ENCODE measurements at regions not wholly inside any gene's neighbourhood (a gene's known extent, or its start where the extent isn't known, plus 50 kb on each side); places are given as distances from the start of the nearest gene placed in this dataset.

DNA sequence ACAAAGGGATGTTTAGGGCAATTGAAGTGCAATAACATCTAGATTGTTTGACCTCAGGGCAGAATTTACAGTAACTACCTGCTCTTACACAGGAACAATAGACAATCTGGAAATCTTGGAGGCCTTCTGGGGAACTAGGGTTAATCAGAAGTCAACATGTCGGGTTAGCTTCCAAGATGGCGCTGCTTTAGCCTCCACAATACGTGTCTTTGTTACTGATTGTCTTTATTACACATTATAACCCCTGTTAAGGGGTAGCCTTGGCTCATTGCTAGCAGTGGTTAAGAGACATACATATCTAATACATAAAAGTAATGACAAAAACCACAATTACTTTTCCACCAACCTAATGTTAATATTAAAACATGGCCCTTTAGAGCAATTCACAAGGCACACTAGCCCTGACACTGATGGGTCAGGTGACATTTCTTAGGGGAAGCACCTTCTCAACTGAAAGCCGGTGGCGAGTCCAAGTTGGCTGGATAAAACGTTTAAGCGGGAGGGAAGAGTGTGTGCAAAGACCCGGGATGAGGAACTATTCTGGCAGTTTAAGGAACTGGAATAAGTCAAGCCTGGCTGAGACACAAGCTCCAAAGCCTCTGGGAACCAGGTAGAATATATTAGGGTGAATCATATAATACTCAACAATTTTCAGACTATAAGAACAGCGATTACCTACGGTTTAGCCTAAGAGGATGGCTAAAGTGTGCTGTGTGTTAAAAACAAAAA lies 236.9 kb downstream of the BCAS1 start:
- in situ Hi-C loops (cut with MboI): loop anchor here (10.0 kb wide), 1 partner anchor 231 kb away; no protein-coding TSS in a partner anchor
- Histone ChIP-seq H3K4me3 (no peak overlapping the region), H3K27me3 (replicated peaks; ENCODE audit: insufficient read depth) (no peaks in the 10 kb centered on the region), H4K20me1 (ENCODE audit: insufficient read depth) (no peaks in the 10 kb centered on the region), H2AFZ (no peak overlapping the region), H3K79me2 (ENCODE audit: insufficient read depth) (no peaks in the 10 kb centered on the region), H3K36me3 (ENCODE audit: low read depth) (no peaks in the 10 kb centered on the region), H3K27ac (no peak overlapping the region), H3K9me3 (ENCODE audit: low read depth) (no peaks in the 10 kb centered on the region), H3K4me1 (ENCODE audit: insufficient read depth) (peaks cover 24% of the 10 kb centered on the region), H3K9me2 (ENCODE audit: insufficient read depth) (no peaks in the 10 kb centered on the region), H3K9ac (no peak overlapping the region), H3F3A (ENCODE audit: insufficient read depth) (peaks cover 24% of the 10 kb centered on the region), H3K4me2 (ENCODE audit: unreplicated experiment) (no peak overlapping the region)
- TF ChIP-seq EZH2phosphoT487 (IDR thresholded peaks at IDR 0.05; ENCODE audit: insufficient read depth, low read depth) (no peak), EZH2 (IDR thresholded peaks at IDR 0.05; ENCODE audit: insufficient read depth, poor library complexity, severe bottlenecking) (no peak)
- 87 to 90% methylated on average over 10 of the region's 10 CpGs for WGBS, 2 experiments (ENCODE audit: low coverage in 1 of 2, low lambda C conversion rate in 2 of 2, missing lambda C conversion rate in 2 of 2)
- DNase-seq: no peak

DNA sequence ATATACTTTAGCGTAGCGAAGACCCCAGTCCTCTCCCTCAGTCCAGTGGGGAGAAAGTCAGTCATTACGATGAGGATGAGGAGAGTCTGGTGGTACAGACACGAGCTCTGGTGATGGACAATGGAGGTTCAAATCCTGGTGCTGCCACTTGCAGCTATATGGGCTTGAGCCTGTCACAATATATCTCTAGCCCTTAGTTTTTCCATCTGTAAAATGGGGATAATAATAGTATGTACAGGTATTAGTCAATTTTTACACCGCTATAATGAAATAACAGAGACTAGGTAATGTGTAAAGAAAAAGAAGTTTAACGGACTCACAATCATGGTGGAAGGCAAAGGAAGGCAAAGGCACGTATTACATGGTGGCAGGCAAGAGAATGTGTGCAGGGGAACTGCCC lies 237.9 kb downstream of the BCAS1 start:
- Histone ChIP-seq H4K20me1 (ENCODE audit: insufficient read depth) (no peaks in the 10 kb centered on the region), H2AFZ (no peak overlapping the region), H3K4me1 (ENCODE audit: insufficient read depth) (peaks cover 32% of the 10 kb centered on the region), H3K27me3 (replicated peaks; ENCODE audit: insufficient read depth) (no peaks in the 10 kb centered on the region), H3K36me3 (ENCODE audit: low read depth) (no peaks in the 10 kb centered on the region), H3K9me2 (ENCODE audit: insufficient read depth) (no peaks in the 10 kb centered on the region), H3K27ac (no peak overlapping the region), H3K9ac (no peak overlapping the region), H3F3A (ENCODE audit: insufficient read depth) (peaks cover 33% of the 10 kb centered on the region), H3K9me3 (ENCODE audit: low read depth) (no peaks in the 10 kb centered on the region), H3K79me2 (ENCODE audit: insufficient read depth) (no peaks in the 10 kb centered on the region), H3K4me2 (ENCODE audit: unreplicated experiment) (no peak overlapping the region), H3K4me3 (no peak overlapping the region)
- DNase-seq: no peak
- in situ Hi-C loops (cut with MboI): loop anchor here (10.0 kb wide), 1 partner anchor 232 kb away; no protein-coding TSS in a partner anchor
- WGBS, 2 experiments (ENCODE audit: low coverage in 1 of 2, low lambda C conversion rate in 2 of 2, missing lambda C conversion rate in 2 of 2): 93 to 95% methylated on average over 7 of the region's 7 CpGs
- no peak for TF ChIP-seq EZH2 (IDR thresholded peaks at IDR 0.05; ENCODE audit: insufficient read depth, poor library complexity, severe bottlenecking)

DNA sequence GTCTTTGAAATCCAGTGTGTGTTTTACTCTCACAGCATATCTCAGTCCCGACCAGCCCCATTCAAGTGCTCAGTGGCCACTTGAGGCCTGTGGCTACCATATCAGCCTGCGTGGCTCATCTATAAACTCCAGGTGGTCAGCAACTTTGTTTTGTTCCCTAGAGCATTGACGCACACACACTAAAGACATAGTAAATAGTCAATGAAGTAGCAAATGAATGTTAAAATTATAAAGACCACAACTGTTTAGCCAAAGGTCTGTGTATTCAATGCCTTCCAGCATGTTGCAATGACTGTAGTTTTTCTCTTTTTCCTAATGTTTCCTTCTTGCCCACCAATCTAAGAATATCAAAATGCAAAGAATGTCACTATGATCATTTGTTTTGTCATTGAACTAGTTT lies 238.2 kb upstream of the ZNF217 start:
- Histone ChIP-seq H4K20me1 (ENCODE audit: insufficient read depth) (no peaks in the 10 kb centered on the region), H3K27me3 (replicated peaks; ENCODE audit: insufficient read depth) (no peaks in the 10 kb centered on the region), H3K36me3 (ENCODE audit: low read depth) (no peaks in the 10 kb centered on the region), H3K4me1 (ENCODE audit: insufficient read depth) (peaks cover 38% of the 10 kb centered on the region), H3F3A (ENCODE audit: insufficient read depth) (peaks cover 40% of the 10 kb centered on the region), H3K9ac (no peak overlapping the region), H3K79me2 (ENCODE audit: insufficient read depth) (no peaks in the 10 kb centered on the region), H2AFZ (no peak overlapping the region), H3K4me3 (no peak overlapping the region), H3K9me3 (ENCODE audit: low read depth) (no peaks in the 10 kb centered on the region), H3K9me2 (ENCODE audit: insufficient read depth) (no peaks in the 10 kb centered on the region), H3K27ac (no peak overlapping the region), H3K4me2 (ENCODE audit: unreplicated experiment) (no peak overlapping the region)
- WGBS, 2 experiments (ENCODE audit: low coverage in 1 of 2, low lambda C conversion rate in 2 of 2, missing lambda C conversion rate in 2 of 2): 97 to 98% methylated on average over 3 of the region's 3 CpGs
- in situ Hi-C loops (cut with MboI): loop anchor here (10.0 kb wide), 1 partner anchor 233 kb away; no protein-coding TSS in a partner anchor
- no peak for TF ChIP-seq EZH2phosphoT487 (IDR thresholded peaks at IDR 0.05; ENCODE audit: insufficient read depth, low read depth)
- TF ChIP-seq EZH2 (IDR thresholded peaks at IDR 0.05; ENCODE audit: insufficient read depth, poor library complexity, severe bottlenecking): no peak
- DNase-seq: no peak

DNA sequence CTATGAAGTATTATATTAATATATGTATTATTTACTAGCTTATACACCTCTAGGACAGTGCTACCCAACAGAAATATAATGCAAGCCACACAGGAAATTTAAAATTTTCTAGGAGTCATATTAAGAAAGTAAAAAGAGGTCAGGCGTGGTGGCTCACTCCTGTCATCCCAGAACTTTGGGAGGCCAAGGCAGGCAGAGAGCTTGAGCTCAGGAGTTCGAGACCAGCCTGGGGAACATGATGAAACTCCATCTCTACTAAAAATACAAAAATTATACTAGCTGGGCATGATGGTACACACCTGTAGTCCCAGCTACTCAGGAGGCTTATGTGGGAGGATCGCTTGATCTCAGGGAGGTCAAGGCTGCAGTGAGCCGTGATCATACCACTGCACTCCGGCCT lies 237.6 kb upstream of the ZNF217 start:
- in situ Hi-C loops (cut with MboI): loop anchor here (10.0 kb wide), 1 partner anchor 234 kb away; no protein-coding TSS in a partner anchor
- 96 to 97% methylated on average over 5 of the region's 5 CpGs for WGBS, 2 experiments (ENCODE audit: low coverage in 1 of 2, low lambda C conversion rate in 2 of 2, missing lambda C conversion rate in 2 of 2)
- H3F3A ChIP-seq (ENCODE audit: insufficient read depth): peaks cover 43% of the 10 kb centered on the region
- H4K20me1 ChIP-seq (ENCODE audit: insufficient read depth): no peaks in the 10 kb centered on the region
- no peaks in the 10 kb centered on the region for H3K79me2 ChIP-seq (ENCODE audit: insufficient read depth)
- H3K36me3 ChIP-seq (ENCODE audit: low read depth): no peaks in the 10 kb centered on the region
- no peaks in the 10 kb centered on the region for H3K9me2 ChIP-seq (ENCODE audit: insufficient read depth)
- TF ChIP-seq EZH2phosphoT487 (IDR thresholded peaks at IDR 0.05; ENCODE audit: insufficient read depth, low read depth): no peak
- TF ChIP-seq EZH2 (IDR thresholded peaks at IDR 0.05; ENCODE audit: insufficient read depth, poor library complexity, severe bottlenecking): no peak
- peak overlapping the region; percentile 100 for H3K27ac ChIP-seq
- H3K4me3 ChIP-seq: no peak overlapping the region
- H3K27me3 ChIP-seq (replicated peaks; ENCODE audit: insufficient read depth): no peaks in the 10 kb centered on the region
- no peak overlapping the region for H3K4me2 ChIP-seq (ENCODE audit: unreplicated experiment)
- no peak overlapping the region for H3K9ac ChIP-seq
- H3K4me1 ChIP-seq (ENCODE audit: insufficient read depth): peaks cover 40% of the 10 kb centered on the region
- H2AFZ ChIP-seq: no peak overlapping the region
- no peaks in the 10 kb centered on the region for H3K9me3 ChIP-seq (ENCODE audit: low read depth)
- DNase-seq: no peak
